HCT116 (cell line): ENCODE measurements at regions not wholly inside any gene's neighbourhood (a gene's known extent, or its start where the extent isn't known, plus 50 kb on each side); places are given as distances from the start of the nearest gene placed in this dataset.
"Not testable (repeated sequence)": the region's sequence is repeated elsewhere in the genome, so short reads cannot be mapped to it uniquely, and the experiment has no call there.

Experiments used
- ATAC-seq: fragments of 200-7000 bp; cut with Tn5 transposase; 2 replicates; pipeline ENCODE4 v1.9.1; 2020; ENCODE audit warnings: mild to moderate bottlenecking, moderate library complexity
- BruUV-seq: library from RNA; stranded (reverse); fragments of 400-500 nt; replicated peaks from 2 replicates; lab custom pipeline; 2021; lab: Mats Ljungman, UMichigan
- CTCF ChIA-PET: fragments of 300-600 bp; sonication (Branson Sonifier 250); formaldehyde crosslinking; loops from one replicate; lab custom pipeline; 2021; ENCODE audit warnings: antibody characterized with exemption; lab: Charles Lee
- POLR2A ChIA-PET: fragments of 300-600, 350-600 bp; sonication (Branson Sonifier 250); formaldehyde crosslinking; loops from one replicate; lab custom pipeline; 2021; ENCODE audit warnings: antibody characterized with exemption; lab: Charles Lee
- RAD21 ChIA-PET, 2 experiments: fragments of 300-600 bp; sonication (Branson Sonifier 250); formaldehyde crosslinking; loops; one replicate each; lab custom pipeline; 2023; ENCODE audit warnings: low total read pairs in 2 of 2; ENCODE audit not compliant: uncharacterized antibody in 2 of 2, unreplicated experiment in 2 of 2, low non-redundant PET in 1 of 2; lab: Charles Lee
- DNase-seq: peaks from one replicate; pipeline ENCODE4 v3.0.0-alpha.2; 2010; ENCODE audit warnings: low read depth, low spot score
- H2AFZ ChIP-seq: fragments of 200-600 bp; shearing (Covaris generic), sonication (generic); 2 replicates; pipeline ENCODE4 v1.6.1; 2017; ENCODE audit warnings: low read depth, mixed run types, mixed read lengths, antibody characterized with exemption, low read length; ENCODE audit not compliant: poor library complexity, severe bottlenecking
- H3K27ac ChIP-seq: 2 replicates; pipeline ENCODE4 v1.5.1; 2012; ENCODE audit warnings: low read depth, low read length
- H3K27me3 ChIP-seq: fragments of 200-600 bp; sonication (generic); 2 replicates; pipeline ENCODE4 v1.6.1; 2016; ENCODE audit warnings: mixed run types, low read length, mixed read lengths; ENCODE audit not compliant: insufficient read depth
- H3K36me3 ChIP-seq, 2 experiments: fragments of 200-500 bp in 1 of 2; fragments of 200-600 bp in 1 of 2; sonication (Bioruptor generic) in 1 of 2; sonication (generic) in 1 of 2; 2 replicates each; pipeline versions ENCODE4 v1.5.1 to v1.6.1; 2014 to 2016; ENCODE audit warnings: low read length in 2 of 2, inconsistent platforms in 1 of 2, mixed read lengths in 1 of 2, mixed run types in 1 of 2; ENCODE audit not compliant: insufficient read depth in 2 of 2, control insufficient read depth in 1 of 2
- H3K4me1 ChIP-seq, 2 experiments: fragments of 200-600 bp in 1 of 2; sonication (generic) in 1 of 2; 2 replicates each; pipeline versions ENCODE4 v1.5.1 to v1.6.1; 2012 to 2017; ENCODE audit warnings: low read length in 2 of 2, inconsistent platforms in 1 of 2, mild to moderate bottlenecking in 1 of 2, mixed read lengths in 1 of 2, mixed run types in 1 of 2, moderate library complexity in 1 of 2; ENCODE audit not compliant: insufficient read depth in 2 of 2, control insufficient read depth in 1 of 2
- H3K4me2 ChIP-seq: fragments of 200-600 bp; sonication (generic); 2 replicates; pipeline ENCODE4 v1.6.1; 2017; ENCODE audit warnings: mixed run types, low read length, mixed read lengths
- H3K4me3 ChIP-seq, 2 experiments: fragments of 200-600 bp in 1 of 2; sonication (generic) in 1 of 2; replicated peaks in 1 of 2; 2 replicates each; pipeline ENCODE4 v1.5.1; 2011 to 2016; ENCODE audit warnings: low read length in 2 of 2, control low read depth in 1 of 2, low read depth in 1 of 2, mild to moderate bottlenecking in 1 of 2, mixed read lengths in 1 of 2, mixed run types in 1 of 2
- H3K79me2 ChIP-seq: fragments of 200-600 bp; sonication (generic); 2 replicates; pipeline ENCODE4 v1.6.1; 2017; ENCODE audit warnings: mild to moderate bottlenecking, mixed run types, low read length, moderate library complexity, mixed read lengths; ENCODE audit not compliant: insufficient read depth
- H3K9ac ChIP-seq: fragments of 200-600 bp; sonication (generic); 2 replicates; pipeline ENCODE4 v1.6.1; 2016; ENCODE audit warnings: low read length, mixed read lengths
- H3K9me2 ChIP-seq: fragments of 200-600 bp; sonication (generic), shearing (Covaris generic); 2 replicates; pipeline ENCODE4 v1.6.1; 2017; ENCODE audit warnings: mixed run types, mild to moderate bottlenecking, moderate library complexity; ENCODE audit not compliant: insufficient read depth
- H3K9me3 ChIP-seq, 2 experiments: fragments of 200-500 bp in 1 of 2; fragments of 200-600 bp in 1 of 2; sonication (Bioruptor generic) in 1 of 2; sonication (generic) in 1 of 2; 2 replicates each; pipeline ENCODE4 v1.6.1; 2014 to 2017; ENCODE audit warnings: low read length in 2 of 2, mixed read lengths in 2 of 2, inconsistent platforms in 1 of 2, low read depth in 1 of 2, mild to moderate bottlenecking in 1 of 2, mixed run types in 1 of 2, moderate library complexity in 1 of 2; ENCODE audit not compliant: control insufficient read depth in 1 of 2, insufficient read depth in 1 of 2
- H4K20me1 ChIP-seq: fragments of 200-600 bp; sonication (generic), shearing (Covaris generic); 2 replicates; pipeline ENCODE4 v1.6.1; 2017; ENCODE audit warnings: mixed run types, mild to moderate bottlenecking, moderate library complexity; ENCODE audit not compliant: insufficient read depth
- FOSL1 ChIP-seq: IDR thresholded peaks from 2 replicates; pipeline ENCODE4 v1.6.1; 2012; ENCODE audit warnings: low read depth
- JUND ChIP-seq: IDR thresholded peaks from 2 replicates; pipeline ENCODE4 v1.6.1; 2012
- POLR2A ChIP-seq: IDR thresholded peaks from 2 replicates; pipeline ENCODE4 v1.7.0; 2011; ENCODE audit warnings: borderline replicate concordance; ENCODE audit not compliant: insufficient read depth, insufficient read length; ENCODE audit errors: extremely low read depth
- SIN3A ChIP-seq: IDR thresholded peaks from 2 replicates; pipeline ENCODE4 v1.6.1; 2012; ENCODE audit warnings: low read depth
- SP1 ChIP-seq: IDR thresholded peaks from 2 replicates; pipeline ENCODE4 v1.6.1; 2012; ENCODE audit warnings: low read depth
- SRF ChIP-seq: IDR thresholded peaks from 2 replicates; pipeline ENCODE4 v1.6.1; 2012; ENCODE audit warnings: low read depth
- ZFX ChIP-seq: fragments of 450-650 bp; IDR thresholded peaks from 2 replicates; pipeline ENCODE4 v1.6.1; 2017
- intact Hi-C: fragments of 100-400 bp; cut with micrococcal nuclease; formaldehyde crosslinking; loops from 2 replicates; pipeline ENCODE4 v1.10.0; 2022
- TF ChIP-seq, protein P1 (sequence below): IDR thresholded peaks from 2 replicates; pipeline ENCODE4 v1.6.1; 2012
- TF ChIP-seq, protein P2 (sequence below): IDR thresholded peaks from 2 replicates; pipeline ENCODE4 v1.6.1; 2011; ENCODE audit warnings: mild to moderate bottlenecking, low read length, moderate library complexity; ENCODE audit not compliant: insufficient replicate concordance; ENCODE audit errors: extremely low read depth

DNA sequence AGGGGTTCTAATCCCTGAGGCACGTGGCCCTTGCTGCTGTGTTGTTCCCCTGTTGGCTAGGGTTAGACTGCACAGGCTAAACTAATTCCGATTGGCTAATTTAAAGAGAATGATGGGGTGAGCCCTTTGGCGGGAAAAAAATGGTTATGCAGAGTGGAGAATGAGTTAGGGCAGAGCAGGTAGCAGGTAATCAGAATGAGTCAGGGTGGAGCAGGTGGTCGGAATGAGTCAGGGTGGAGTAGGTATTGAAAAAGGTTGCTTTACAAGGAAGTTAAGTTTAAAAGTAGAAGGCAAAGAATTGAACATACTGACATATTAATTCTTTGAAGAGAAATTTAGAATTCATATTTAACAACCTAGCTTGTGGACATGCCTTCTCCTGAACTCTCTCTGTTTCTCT is 150.6 kb upstream of the GALNT15 start:
- intact Hi-C loops, BruUV-seq, DNase-seq, ATAC-seq, CTCF ChIA-PET, H3K36me3 ChIP-seq, RAD21 ChIA-PET, H3K4me3 ChIP-seq, H4K20me1 ChIP-seq, H2AFZ ChIP-seq, H3K79me2 ChIP-seq, H3K9ac ChIP-seq, H3K27ac ChIP-seq, H3K4me2 ChIP-seq, H3K4me1 ChIP-seq, H3K27me3 ChIP-seq, POLR2A ChIA-PET: not testable (repeated sequence)
- TF ChIP-seq FOSL1 = peak; percentile 17; the same call in 1 of the 2 replicates
- TF ChIP-seq, all 23 proteins: peak for 1; not testable (repeated sequence) for 22
- not testable (repeated sequence) for H3K9me3 ChIP-seq, H3K9me2 ChIP-seq

DNA sequence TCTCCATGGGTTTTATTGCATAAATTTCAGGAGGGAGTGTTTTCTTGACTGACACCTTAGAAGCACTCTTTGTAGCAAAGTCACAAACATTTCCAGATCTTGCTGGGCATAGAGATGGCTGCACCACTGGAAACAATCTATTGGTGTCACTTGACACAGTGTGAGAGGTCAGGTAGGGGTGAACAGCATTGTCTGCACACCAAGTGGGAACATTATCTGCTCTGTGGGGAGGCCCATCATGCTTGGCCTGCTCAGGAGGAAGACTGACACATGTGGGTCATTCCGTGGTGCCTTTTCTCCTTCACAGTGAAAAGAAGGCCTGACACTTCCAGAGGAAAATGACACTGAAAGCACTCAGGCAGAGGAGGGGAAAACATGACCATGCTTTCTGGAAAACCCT is 149.9 kb upstream of the GALNT15 start:
- no TSS peak for BruUV-seq
- CTCF ChIA-PET = no interaction called here
- no peaks in the 10 kb centered on the region for H3K27me3 ChIP-seq
- no peak overlapping the region for H3K27ac ChIP-seq
- RAD21 ChIA-PET = no interaction called here
- no peaks in the 10 kb centered on the region for H3K9me2 ChIP-seq
- H3K4me3 ChIP-seq = no peak overlapping the region
- POLR2A ChIA-PET = no interaction called here
- no peaks in the 10 kb centered on the region for H4K20me1 ChIP-seq
- H3K4me1 ChIP-seq = no peaks in the 10 kb centered on the region; a peak in 1 of 4 replicates
- no peak for TF ChIP-seq SP1
- TF ChIP-seq, protein P1, sequence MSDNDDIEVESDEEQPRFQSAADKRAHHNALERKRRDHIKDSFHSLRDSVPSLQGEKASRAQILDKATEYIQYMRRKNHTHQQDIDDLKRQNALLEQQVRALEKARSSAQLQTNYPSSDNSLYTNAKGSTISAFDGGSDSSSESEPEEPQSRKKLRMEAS = no peak
- no peak for TF ChIP-seq SRF
- TF ChIP-seq, protein P2, sequence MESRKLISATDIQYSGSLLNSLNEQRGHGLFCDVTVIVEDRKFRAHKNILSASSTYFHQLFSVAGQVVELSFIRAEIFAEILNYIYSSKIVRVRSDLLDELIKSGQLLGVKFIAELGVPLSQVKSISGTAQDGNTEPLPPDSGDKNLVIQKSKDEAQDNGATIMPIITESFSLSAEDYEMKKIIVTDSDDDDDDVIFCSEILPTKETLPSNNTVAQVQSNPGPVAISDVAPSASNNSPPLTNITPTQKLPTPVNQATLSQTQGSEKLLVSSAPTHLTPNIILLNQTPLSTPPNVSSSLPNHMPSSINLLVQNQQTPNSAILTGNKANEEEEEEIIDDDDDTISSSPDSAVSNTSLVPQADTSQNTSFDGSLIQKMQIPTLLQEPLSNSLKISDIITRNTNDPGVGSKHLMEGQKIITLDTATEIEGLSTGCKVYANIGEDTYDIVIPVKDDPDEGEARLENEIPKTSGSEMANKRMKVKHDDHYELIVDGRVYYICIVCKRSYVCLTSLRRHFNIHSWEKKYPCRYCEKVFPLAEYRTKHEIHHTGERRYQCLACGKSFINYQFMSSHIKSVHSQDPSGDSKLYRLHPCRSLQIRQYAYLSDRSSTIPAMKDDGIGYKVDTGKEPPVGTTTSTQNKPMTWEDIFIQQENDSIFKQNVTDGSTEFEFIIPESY = no peak
- no peak for TF ChIP-seq ZFX
- no peak for TF ChIP-seq FOSL1
- no peak for TF ChIP-seq POLR2A
- TF ChIP-seq JUND = no peak
- no peak for TF ChIP-seq SIN3A
- H3K4me2 ChIP-seq = no peak overlapping the region
- H3K36me3 ChIP-seq = no peaks in the 10 kb centered on the region
- no peaks in the 10 kb centered on the region for H3K9me3 ChIP-seq
- H3K9ac ChIP-seq = no peak overlapping the region
- H2AFZ ChIP-seq = no peak overlapping the region
- intact Hi-C loops = no loop called here
- no peak for DNase-seq
- no peaks in the 10 kb centered on the region for H3K79me2 ChIP-seq
- ATAC-seq = no peak
